ENCODE measurements at regions not wholly inside any gene's neighbourhood (a gene's known extent, or its start where the extent isn't known, plus 50 kb on each side); places are given as distances from the start of the nearest gene placed in this dataset.

DNA sequence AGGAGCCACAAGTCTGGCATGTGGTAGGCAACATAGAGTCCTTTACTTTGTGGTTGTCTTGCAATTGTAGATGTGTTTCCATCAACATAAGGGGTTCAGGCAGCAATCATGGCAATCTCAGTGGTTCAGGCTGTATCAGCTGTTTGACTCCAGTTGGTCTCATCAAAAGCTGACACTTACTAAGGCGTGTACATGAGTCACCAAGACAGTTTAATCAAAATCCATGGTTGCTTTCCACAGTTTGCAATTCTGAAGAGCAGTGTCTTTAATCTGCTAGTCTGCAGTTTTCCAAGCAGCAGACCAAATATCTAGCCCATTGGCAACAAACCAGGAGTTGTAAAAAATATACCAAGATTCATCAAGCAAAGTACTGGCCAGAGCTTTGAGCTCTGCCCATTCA lies 210.2 kb downstream of the MDFIC start:
- no peaks in the 10 kb centered on the region for H3K36me3 ChIP-seq
- H3K9me3 ChIP-seq, result no peaks in the 10 kb centered on the region
- H3K27ac ChIP-seq, result no peak overlapping the region
- 93% methylated on average over 1 of the region's 1 CpG for WGBS
- no peak for DNase-seq (ENCODE audit: low spot score in 2 of 2)
- peaks cover 10% of the 10 kb centered on the region for H3K4me1 ChIP-seq
- no peak for TF ChIP-seq POLR2A (IDR thresholded peaks at IDR 0.05)
- TF ChIP-seq, protein P1, sequence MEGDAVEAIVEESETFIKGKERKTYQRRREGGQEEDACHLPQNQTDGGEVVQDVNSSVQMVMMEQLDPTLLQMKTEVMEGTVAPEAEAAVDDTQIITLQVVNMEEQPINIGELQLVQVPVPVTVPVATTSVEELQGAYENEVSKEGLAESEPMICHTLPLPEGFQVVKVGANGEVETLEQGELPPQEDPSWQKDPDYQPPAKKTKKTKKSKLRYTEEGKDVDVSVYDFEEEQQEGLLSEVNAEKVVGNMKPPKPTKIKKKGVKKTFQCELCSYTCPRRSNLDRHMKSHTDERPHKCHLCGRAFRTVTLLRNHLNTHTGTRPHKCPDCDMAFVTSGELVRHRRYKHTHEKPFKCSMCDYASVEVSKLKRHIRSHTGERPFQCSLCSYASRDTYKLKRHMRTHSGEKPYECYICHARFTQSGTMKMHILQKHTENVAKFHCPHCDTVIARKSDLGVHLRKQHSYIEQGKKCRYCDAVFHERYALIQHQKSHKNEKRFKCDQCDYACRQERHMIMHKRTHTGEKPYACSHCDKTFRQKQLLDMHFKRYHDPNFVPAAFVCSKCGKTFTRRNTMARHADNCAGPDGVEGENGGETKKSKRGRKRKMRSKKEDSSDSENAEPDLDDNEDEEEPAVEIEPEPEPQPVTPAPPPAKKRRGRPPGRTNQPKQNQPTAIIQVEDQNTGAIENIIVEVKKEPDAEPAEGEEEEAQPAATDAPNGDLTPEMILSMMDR (IDR thresholded peaks at IDR 0.05), result no peak
- no peak for TF ChIP-seq EP300 (IDR thresholded peaks at IDR 0.05)
- TF ChIP-seq POLR2AphosphoS5 (IDR thresholded peaks at IDR 0.05), result no peak
- no peak overlapping the region for H3K4me3 ChIP-seq
- no peaks in the 10 kb centered on the region for H3K27me3 ChIP-seq

DNA sequence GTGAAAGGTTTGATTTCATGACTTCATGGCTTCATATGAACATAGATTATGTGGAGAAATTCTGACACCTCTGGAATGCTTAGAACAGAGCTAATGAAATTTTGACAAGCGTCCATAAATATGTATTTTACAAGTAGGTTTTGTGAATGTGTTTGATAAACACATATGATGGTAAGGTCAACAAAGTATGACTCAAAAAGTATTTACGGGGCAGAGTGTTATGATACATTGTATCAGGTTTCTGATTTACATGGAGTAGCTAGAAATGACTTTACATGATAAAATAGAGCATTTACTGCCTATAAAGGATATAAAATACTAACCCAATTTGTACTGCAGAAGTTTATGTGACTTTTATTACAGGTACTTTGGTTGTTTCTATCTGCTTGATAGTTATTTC lies 206.3 kb downstream of the MDFIC start:
- Histone ChIP-seq H3K4me1 (peaks cover 3% of the 10 kb centered on the region), H3K9me3 (no peaks in the 10 kb centered on the region), H3K4me3 (no peak overlapping the region), H3K27me3 (no peaks in the 10 kb centered on the region), H3K27ac (no peak overlapping the region), H3K36me3 (no peaks in the 10 kb centered on the region)
- WGBS, result 73% methylated on average over 2 of the region's 2 CpGs
- no peak for TF ChIP-seq POLR2A (IDR thresholded peaks at IDR 0.05)
- TF ChIP-seq, protein P1 (IDR thresholded peaks at IDR 0.05), result no peak
- no peak for TF ChIP-seq POLR2AphosphoS5 (IDR thresholded peaks at IDR 0.05)
- no peak for TF ChIP-seq EP300 (IDR thresholded peaks at IDR 0.05)
- no peak for DNase-seq (ENCODE audit: low spot score in 2 of 2)

DNA sequence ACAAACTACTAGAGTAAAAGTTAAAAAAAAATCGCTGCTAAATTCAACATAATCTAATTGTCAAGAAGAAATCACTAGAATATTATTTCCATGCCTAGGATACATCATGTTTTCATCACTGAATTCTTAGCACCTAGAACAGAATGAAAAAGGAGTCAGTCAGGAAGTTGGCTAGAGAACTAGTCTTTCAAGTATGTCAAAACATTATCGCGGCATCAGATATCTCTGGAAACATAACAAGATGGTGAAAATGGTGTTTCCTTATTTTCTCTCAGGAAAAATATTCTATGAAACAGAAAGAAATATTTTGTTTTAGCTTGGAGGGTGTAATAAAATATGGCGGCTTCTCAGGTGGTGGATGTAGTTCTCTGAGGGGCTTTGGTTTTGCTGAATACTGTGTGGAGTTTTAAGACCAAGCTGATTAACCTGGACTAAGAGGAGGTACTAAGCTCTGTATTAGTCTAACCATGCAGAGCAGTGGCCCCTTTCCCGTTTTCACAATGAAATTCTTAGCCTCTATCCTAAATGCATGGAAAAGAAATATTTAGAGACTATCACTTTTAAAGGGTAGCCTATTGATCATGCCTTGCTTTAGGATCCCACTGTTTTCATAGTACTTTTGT lies 205.6 kb downstream of the MDFIC start:
- Histone ChIP-seq H3K4me3 (no peak overlapping the region), H3K4me1 (peaks cover 3% of the 10 kb centered on the region), H3K36me3 (no peaks in the 10 kb centered on the region), H3K9me3 (no peaks in the 10 kb centered on the region), H3K27me3 (no peaks in the 10 kb centered on the region), H3K27ac (no peak overlapping the region)
- no peak for TF ChIP-seq POLR2AphosphoS5 (IDR thresholded peaks at IDR 0.05)
- 55% methylated on average over 5 of the region's 5 CpGs for WGBS
- DNase-seq (ENCODE audit: low spot score in 2 of 2), result no peak

DNA sequence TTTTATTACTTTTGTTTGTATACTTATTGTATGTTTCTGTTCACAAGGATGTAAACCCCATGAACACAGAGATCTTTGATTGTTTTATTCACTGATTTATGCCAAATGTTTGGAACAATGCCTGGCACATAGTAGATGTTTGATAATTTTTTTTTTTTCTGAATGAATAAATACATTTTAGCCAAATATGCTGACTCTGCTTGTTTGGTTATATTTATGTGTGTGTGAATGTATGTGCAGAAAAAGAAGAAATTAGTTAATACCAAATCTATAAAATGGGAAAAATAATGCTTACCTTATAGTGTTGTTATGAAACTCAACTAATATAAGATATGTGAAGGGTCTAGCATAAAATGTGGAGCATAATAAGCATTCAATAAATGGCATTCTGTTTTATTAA lies 203.9 kb downstream of the MDFIC start:
- DNase-seq (ENCODE audit: low spot score in 2 of 2), result no peak
- TF ChIP-seq, protein P1 (IDR thresholded peaks at IDR 0.05), result no peak
- TF ChIP-seq POLR2A (IDR thresholded peaks at IDR 0.05), result no peak
- no peak for TF ChIP-seq POLR2AphosphoS5 (IDR thresholded peaks at IDR 0.05)
- no peak for TF ChIP-seq EP300 (IDR thresholded peaks at IDR 0.05)
- Histone ChIP-seq H3K4me1 (peaks cover 3% of the 10 kb centered on the region), H3K4me3 (no peak overlapping the region), H3K9me3 (no peaks in the 10 kb centered on the region), H3K36me3 (no peaks in the 10 kb centered on the region), H3K27ac (no peak overlapping the region), H3K27me3 (no peaks in the 10 kb centered on the region)

DNA sequence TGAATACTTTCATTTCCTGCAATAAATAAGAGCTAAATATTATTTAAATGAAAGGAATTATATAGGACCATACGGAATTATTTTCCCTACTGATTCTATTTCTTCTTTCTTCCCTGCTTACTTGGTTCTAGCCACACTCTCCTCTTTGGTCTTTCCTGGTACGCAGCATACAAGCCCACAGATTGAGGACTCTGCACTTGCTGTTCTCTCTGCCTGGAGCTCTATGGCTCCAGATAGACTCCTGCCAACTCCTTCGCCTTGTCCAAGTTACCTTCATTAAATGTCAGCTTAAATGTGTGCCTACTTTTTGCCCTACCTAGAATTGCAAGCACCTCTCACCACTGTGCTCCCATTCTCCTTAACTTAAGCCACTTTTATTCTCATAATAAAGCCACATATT lies 203.4 kb downstream of the MDFIC start:
- 88% methylated on average over 3 of the region's 3 CpGs for WGBS
- H3K27ac ChIP-seq, result no peak overlapping the region

More for the DNA sequence above, 203.4 kb downstream of the MDFIC start:
- Histone ChIP-seq H3K27me3 (no peaks in the 10 kb centered on the region), H3K4me1 (peaks cover 3% of the 10 kb centered on the region), H3K4me3 (no peak overlapping the region), H3K36me3 (no peaks in the 10 kb centered on the region), H3K9me3 (no peaks in the 10 kb centered on the region)
- DNase-seq (ENCODE audit: low spot score in 2 of 2), result no peak
- no peak for TF ChIP-seq POLR2A (IDR thresholded peaks at IDR 0.05)
- TF ChIP-seq EP300 (IDR thresholded peaks at IDR 0.05), result no peak
- no peak for TF ChIP-seq POLR2AphosphoS5 (IDR thresholded peaks at IDR 0.05)
- TF ChIP-seq, protein P1 (IDR thresholded peaks at IDR 0.05), result no peak

Data from suprapubic skin (tissue), 4 donors.